Fibroblast of skin of scalp (primary cell): ENCODE measurements at regions not wholly inside any gene's neighbourhood (a gene's known extent, or its start where the extent isn't known, plus 50 kb on each side); places are given as distances from the start of the nearest gene placed in this dataset.
A peak's percentile ranks its signal among the peaks of the same experiment; 100 is the strongest.
"Not testable (repeated sequence)": the region's sequence is repeated elsewhere in the genome, so short reads cannot be mapped to it uniquely, and the experiment has no call there.

Experiments used
- DNase-seq: peaks from one replicate; pipeline ENCODE4 v3.0.0-alpha.2; 2013

- no peak for DNase-seq
Observed at GRCh38 chr12:76666290-76666835, 97.6 kb upstream of the ZDHHC17 start.

DNA sequence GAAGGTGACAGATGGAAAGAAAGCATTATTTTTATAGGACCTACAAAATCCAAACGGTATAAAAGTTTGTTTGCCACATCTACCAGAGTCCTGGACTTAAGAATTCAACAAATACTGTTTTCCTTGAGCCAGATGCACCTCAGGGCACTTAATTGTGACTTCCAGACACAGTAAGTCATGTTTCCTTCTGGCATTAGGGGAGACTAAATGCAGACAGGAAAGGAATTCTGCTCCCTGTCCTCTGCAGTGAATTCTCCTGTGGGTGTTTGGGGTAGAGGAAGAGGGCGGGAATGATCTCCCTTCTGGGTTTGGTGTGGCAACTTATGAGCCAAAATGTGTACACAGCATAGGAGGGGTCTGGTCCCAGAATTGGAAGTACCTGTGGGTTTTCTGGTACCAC lies 93.9 kb upstream of the ZDHHC17 start:
- no peak for DNase-seq

DNA sequence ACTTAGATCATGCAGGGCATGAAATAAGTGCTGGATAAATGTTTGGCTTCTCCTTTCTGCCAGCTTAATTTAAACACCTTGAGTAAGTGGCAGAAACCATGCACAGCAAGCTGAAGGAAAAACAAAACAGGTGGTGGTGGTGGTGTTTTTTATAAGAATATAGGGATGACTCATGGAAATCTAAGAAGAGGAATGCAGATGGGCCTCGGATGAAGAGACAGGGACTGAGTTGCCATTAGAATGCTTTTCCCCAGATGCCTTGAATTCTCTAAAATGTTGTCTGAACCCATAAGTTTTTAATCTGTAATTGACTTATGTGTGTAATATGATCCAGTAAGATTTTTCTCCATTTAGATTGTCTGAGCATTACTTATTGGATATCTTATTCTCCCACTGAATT lies 93.1 kb upstream of the ZDHHC17 start:
- peak; percentile 79 for DNase-seq

- no peak for DNase-seq
Observed at GRCh38 chr12:76674669-76675315, 89.1 kb upstream of the ZDHHC17 start.

GRCh38 chr12:76676261-76676660 lies 87.7 kb upstream of the ZDHHC17 start:
- DNase-seq: not testable (repeated sequence)

GRCh38 chr12:76678992-76679391 lies 84.9 kb upstream of the ZDHHC17 start:
- no peak for DNase-seq

GRCh38 chr12:76679778-76680177 lies 84.1 kb upstream of the ZDHHC17 start:
- no peak for DNase-seq

DNA sequence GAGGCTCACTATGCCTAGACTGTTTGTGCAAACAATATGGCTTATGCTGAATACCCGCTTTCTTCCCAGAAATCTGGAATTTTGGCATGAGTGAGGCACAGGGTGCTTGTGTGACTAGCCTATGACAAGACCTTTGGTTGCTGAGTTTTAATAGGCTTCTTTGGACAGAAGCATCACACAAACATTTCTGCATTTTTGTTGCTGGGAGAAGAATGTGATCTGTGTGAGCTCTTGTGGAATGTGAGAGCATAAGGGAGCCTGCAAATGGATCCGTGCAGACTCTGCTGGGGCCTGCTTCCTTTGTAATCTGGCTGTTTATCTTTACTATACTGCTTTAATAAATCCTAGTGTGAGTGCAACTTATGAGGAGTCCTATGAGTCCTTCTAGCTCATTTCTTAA lies 83.0 kb upstream of the ZDHHC17 start:
- peak; percentile 85 for DNase-seq

- DNase-seq: peak; percentile 60
Observed at GRCh38 chr12:76685246-76685678, 78.7 kb upstream of the ZDHHC17 start.

- DNase-seq: peak; percentile 67
Observed at GRCh38 chr12:76687981-76688380, 75.9 kb upstream of the ZDHHC17 start.

DNA sequence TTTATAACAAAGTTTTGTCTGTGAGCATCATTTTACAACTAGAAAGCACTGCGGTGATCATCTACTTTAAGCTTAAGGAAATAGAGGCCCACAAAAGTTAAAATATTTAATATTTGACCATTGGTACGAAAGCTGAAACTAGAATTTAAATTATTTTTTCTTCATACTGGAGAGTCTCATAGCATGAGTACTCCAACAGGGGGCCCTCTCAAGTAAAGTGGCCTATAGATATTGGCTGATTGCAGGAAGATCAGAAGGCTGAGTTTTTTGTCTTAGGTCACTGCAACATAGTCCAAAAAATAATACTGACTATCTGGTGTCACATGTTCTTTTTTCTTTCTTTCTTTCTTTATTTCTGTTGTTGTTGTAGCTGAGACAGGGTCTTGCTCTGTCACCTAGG lies 75.3 kb upstream of the ZDHHC17 start:
- DNase-seq: no peak

- peak; percentile 86 for DNase-seq
Observed at GRCh38 chr12:76690921-76691700, 72.8 kb upstream of the ZDHHC17 start.

- peak; percentile 30 for DNase-seq
Observed at GRCh38 chr12:76692846-76693245, 71.1 kb upstream of the ZDHHC17 start.

- no peak for DNase-seq
Observed at GRCh38 chr12:76694369-76694768, 69.5 kb upstream of the ZDHHC17 start.

- no peak for DNase-seq
Observed at GRCh38 chr12:76696186-76696585, 67.7 kb upstream of the ZDHHC17 start.

DNA sequence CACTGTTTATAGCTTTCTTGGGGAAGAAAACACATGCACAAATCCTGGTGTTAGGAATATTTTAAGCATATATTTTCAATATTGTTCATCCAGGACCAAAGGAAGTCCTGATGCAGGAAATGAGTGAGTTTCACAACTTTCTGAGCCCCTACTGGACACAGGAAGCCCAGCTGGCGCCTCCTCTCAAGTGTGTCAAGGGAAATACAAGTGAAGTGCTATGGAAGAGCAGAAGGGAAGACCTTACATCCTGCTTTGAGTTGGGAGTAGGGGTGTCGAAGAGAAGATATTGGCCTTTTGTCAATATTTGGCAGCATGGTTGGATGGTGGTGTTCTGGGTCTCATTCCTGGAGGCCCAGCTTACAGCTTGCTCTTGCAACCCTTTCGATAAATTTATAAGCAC lies 66.1 kb upstream of the ZDHHC17 start:
- no peak for DNase-seq

DNA sequence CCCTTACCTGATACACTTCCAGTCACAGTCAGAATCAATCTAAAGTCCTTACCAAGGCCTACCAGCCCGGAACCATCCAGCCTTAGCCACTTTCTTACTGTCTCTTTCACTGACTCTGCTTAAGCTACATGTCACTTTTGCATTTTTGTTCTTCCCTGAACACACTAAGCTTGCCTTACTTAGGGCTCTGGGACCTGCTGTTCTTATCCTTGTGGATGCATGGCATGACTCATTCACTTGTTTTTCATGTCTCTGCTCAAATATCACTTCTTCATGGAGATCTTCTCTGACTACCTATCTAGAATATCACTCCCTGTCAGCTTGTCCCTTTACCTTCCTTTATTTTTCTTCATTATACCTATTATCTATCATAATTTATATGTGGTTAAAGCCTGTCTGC lies 65.6 kb upstream of the ZDHHC17 start:
- DNase-seq: no peak

DNA sequence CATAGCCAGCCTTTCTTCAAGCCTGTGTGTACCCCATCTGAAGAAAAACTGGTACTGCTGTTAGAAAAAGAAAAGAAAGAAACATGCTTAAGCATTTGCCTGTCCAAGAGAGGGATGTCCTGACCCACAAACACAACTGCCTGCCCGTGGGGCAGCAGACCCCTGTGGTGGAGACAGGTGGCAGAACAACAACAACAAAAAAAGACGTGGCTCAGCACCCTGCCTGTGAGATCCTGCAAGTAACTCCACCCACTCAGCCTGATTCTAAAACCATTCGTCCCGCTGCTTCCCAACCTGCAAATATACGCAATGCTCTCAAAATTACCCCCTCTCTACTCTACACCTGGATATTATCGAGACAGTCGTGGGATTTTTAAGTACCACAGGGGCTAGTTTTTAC lies 64.9 kb upstream of the ZDHHC17 start:
- no peak for DNase-seq

DNA sequence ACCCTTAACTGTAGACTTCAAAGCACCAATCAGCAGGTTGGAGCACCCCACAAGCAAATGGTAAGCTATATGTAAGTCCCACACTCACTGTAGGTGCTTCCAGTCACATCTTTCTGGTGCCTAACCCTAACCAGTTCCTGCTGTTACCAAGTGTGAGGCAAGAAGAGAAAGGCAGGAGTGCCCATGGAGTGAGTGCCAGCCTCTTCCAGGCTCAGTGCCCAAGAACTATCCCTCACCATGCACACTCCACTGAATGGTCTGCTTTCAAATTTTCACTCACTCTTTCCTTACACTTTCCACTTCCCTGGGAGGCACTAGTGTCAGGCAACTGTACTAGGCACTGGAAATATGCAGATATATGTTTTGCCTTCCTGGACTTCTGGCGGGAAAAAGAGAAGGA lies 62.2 kb upstream of the ZDHHC17 start:
- no peak for DNase-seq

GRCh38 chr12:76702946-76703345 lies 61.0 kb upstream of the ZDHHC17 start:
- no peak for DNase-seq

DNA sequence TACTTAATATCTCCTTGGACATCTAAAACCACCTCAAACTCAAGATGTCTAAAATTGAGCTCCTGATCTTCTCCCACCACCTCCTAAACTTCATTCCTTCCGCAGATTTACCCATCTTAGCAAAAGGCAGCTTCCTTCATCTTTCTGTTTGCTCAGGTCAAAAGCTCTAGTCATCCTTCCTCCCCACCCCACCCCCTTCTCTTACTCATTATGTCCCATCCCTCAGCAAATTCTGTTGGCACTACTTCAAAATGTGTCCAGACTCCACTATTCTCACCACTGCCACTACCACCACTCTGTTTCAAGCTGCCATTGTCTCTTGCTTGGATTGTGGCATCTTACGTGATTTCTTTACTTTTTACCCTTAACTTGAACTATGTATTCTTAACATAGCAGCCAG lies 59.2 kb upstream of the ZDHHC17 start:
- peak; percentile 29 for DNase-seq

DNA sequence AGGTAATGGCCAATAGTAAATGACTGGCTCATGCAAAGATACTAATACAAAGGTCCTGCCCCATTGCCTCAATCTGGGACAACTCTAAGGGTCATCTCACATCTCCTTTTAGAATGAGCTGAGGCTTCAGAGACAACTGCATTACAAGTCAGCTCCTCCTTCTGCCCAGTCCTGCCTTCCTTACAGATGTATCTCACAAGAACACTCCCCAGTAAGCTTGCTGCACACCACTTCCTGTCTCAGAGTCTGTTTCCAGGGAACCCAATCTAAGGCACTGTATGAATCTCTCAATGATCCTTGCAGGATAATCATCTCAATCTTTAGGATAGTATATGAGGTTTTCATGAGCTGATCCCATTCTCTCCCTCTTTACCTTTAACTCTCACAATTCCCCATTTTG lies 57.8 kb upstream of the ZDHHC17 start:
- peak; percentile 35 for DNase-seq

DNA sequence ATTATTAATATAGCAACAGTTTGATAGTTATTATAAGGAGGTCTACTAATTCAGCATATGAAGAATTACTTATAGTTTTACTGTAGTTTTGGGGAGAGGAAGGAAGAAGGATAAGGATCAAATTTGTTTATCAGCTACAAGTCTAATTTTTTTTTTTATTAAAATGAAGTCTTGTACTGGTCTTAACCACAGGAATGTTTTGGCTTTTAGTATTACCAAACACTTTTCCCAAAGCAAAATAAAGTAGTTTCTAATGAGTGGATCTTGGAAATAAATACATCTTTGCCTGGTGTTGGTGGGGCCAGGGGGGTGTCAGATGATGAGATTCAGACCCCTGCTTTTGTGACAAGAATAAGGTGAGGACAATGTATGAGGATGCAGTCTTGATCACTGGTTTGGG lies 57.2 kb upstream of the ZDHHC17 start:
- no peak for DNase-seq

GRCh38 chr12:76707772-76708171 lies 56.1 kb upstream of the ZDHHC17 start:
- DNase-seq: no peak
